SK-N-SH (cell line): ENCODE measurements at regions not wholly inside any gene's neighbourhood (a gene's known extent, or its start where the extent isn't known, plus 50 kb on each side); places are given as distances from the start of the nearest gene placed in this dataset.

ENCODE experiments used
- CTCF ChIA-PET: fragments of 300-600, 350-600 bp; formaldehyde crosslinking; extraction: SDS; loops from one replicate; lab custom pipeline; 2021; lab: Yijun Ruan, JAX
- POLR2A ChIA-PET: fragments of 350-600 bp; sonication (Branson Sonifier 250); formaldehyde crosslinking; extraction: SDS; loops from one replicate; lab custom pipeline; 2020; ENCODE audit warnings: antibody characterized with exemption, inconsistent platforms; lab: Yijun Ruan, JAX
- DNase-seq: peaks from one replicate; pipeline ENCODE4 v3.0.0; 2012
- H2AFZ ChIP-seq: fragments of 200-600 bp; sonication (generic); 2 replicates; pipeline ENCODE4 v1.8.1; 2016; ENCODE audit warnings: antibody characterized with exemption, mild to moderate bottlenecking, low read depth
- H3F3A ChIP-seq: fragments of 200-600 bp; sonication (generic); replicated peaks from 2 replicates; pipeline ENCODE3; 2016; ENCODE audit warnings: antibody characterized with exemption, mild to moderate bottlenecking; ENCODE audit not compliant: insufficient read depth
- H3K27ac ChIP-seq, 2 experiments: fragments of 200-500 bp in 1 of 2; fragments of 200-600 bp in 1 of 2; sonication (Bioruptor generic) in 1 of 2; sonication (generic), shearing (Covaris generic) in 1 of 2; 2 replicates each; pipeline versions ENCODE4 v1.5.1 to v1.6.1; 2014 to 2016; ENCODE audit warnings: low read depth in 2 of 2, inconsistent platforms in 1 of 2, low read length in 1 of 2, mild to moderate bottlenecking in 1 of 2, mixed read lengths in 1 of 2
- H3K27me3 ChIP-seq: fragments of 200-600 bp; sonication (generic), shearing (Covaris generic); 2 replicates; pipeline ENCODE4 v1.6.1; 2016; ENCODE audit warnings: mixed run types; ENCODE audit not compliant: insufficient read depth
- H3K36me3 ChIP-seq, 2 experiments: fragments of 200-500 bp in 1 of 2; fragments of 200-600 bp in 1 of 2; sonication (Bioruptor generic) in 1 of 2; sonication (generic) in 1 of 2; replicated peaks in 1 of 2; 2 replicates each; pipeline versions ENCODE3 to v1.5.1; 2014 to 2016; ENCODE audit warnings: low read length in 1 of 2, mild to moderate bottlenecking in 1 of 2; ENCODE audit not compliant: insufficient read depth in 2 of 2, control insufficient read depth in 1 of 2
- H3K4me1 ChIP-seq, 2 experiments: fragments of 200-500 bp in 1 of 2; fragments of 200-600 bp in 1 of 2; sonication (Bioruptor generic) in 1 of 2; sonication (generic), shearing (Covaris generic) in 1 of 2; 2 replicates each; pipeline versions ENCODE4 v1.5.1 to v1.6.1; 2014 to 2016; ENCODE audit warnings: low read depth in 1 of 2, low read length in 1 of 2, mixed run types in 1 of 2; ENCODE audit not compliant: insufficient read depth in 2 of 2, control insufficient read depth in 1 of 2
- H3K4me2 ChIP-seq: fragments of 200-600 bp; sonication (generic), shearing (Covaris generic); 2 replicates; pipeline ENCODE4 v1.6.1; 2017; ENCODE audit warnings: mixed run types
- H3K4me3 ChIP-seq, 2 experiments: fragments of 200-500 bp in 1 of 2; fragments of 200-600 bp in 1 of 2; sonication (Bioruptor generic) in 1 of 2; sonication (generic), shearing (Covaris generic) in 1 of 2; 2 replicates each; pipeline versions ENCODE4 v1.5.1 to v1.8.1; 2014 to 2016; ENCODE audit warnings: low read depth in 2 of 2, inconsistent platforms in 1 of 2, low read length in 1 of 2, mild to moderate bottlenecking in 1 of 2, mixed read lengths in 1 of 2, moderate library complexity in 1 of 2
- H3K79me2 ChIP-seq: fragments of 200-600 bp; sonication (generic); 2 replicates; pipeline ENCODE4 v1.8.1; 2017; ENCODE audit warnings: mild to moderate bottlenecking; ENCODE audit not compliant: insufficient read depth
- H3K9ac ChIP-seq: fragments of 200-600 bp; sonication (generic); 2 replicates; pipeline ENCODE4 v1.6.1; 2017; ENCODE audit warnings: mixed run types
- H3K9me2 ChIP-seq: fragments of 200-600 bp; sonication (generic); 2 replicates; pipeline ENCODE4 v1.6.1; 2017; ENCODE audit warnings: mixed run types
- H3K9me3 ChIP-seq: fragments of 200-600 bp; sonication (generic); 2 replicates; pipeline ENCODE4 v1.6.1; 2017; ENCODE audit warnings: mixed run types, mild to moderate bottlenecking, moderate library complexity
- H4K20me1 ChIP-seq: fragments of 200-600 bp; sonication (generic); 2 replicates; pipeline ENCODE4 v1.6.1; 2017; ENCODE audit warnings: mild to moderate bottlenecking, mixed run types; ENCODE audit not compliant: insufficient read depth
- EZH2phosphoT487 ChIP-seq: fragments of 200-600 bp; sonication (generic); IDR thresholded peaks from 2 replicates; pipeline ENCODE4 v1.6.1; 2017; ENCODE audit warnings: low read depth, mixed run types, mild to moderate bottlenecking, antibody characterized with exemption, moderate library complexity, borderline replicate concordance
- FOXJ3 ChIP-seq: sonication (generic); formaldehyde crosslinking; IDR thresholded peaks from 2 replicates; pipeline ENCODE4 v1.5.1; 2020; ENCODE audit warnings: mild to moderate bottlenecking, missing genetic modification reagents
- FOXM1 ChIP-seq: IDR thresholded peaks from 2 replicates; pipeline ENCODE4 v1.4.0; 2012; ENCODE audit warnings: low read depth, mild to moderate bottlenecking
- GABPA ChIP-seq: IDR thresholded peaks from 2 replicates; pipeline ENCODE4 v1.4.0; 2012; ENCODE audit warnings: low read depth, mild to moderate bottlenecking
- MAX ChIP-seq: IDR thresholded peaks from 2 replicates; pipeline ENCODE4 v1.4.0; 2012; ENCODE audit warnings: low read depth
- MXI1 ChIP-seq: IDR thresholded peaks from 2 replicates; pipeline ENCODE4 v1.6.1; 2012; ENCODE audit warnings: mild to moderate bottlenecking, low read depth, low read length, improper control_type of control experiment
- POLR2AphosphoS5 ChIP-seq: IDR thresholded peaks from 2 replicates; pipeline ENCODE4 v1.6.1; 2012; ENCODE audit warnings: low read depth, low read length
- RCOR1 ChIP-seq: fragments of 150-350 bp; IDR thresholded peaks from 2 replicates; pipeline ENCODE4 v1.6.1; 2017; ENCODE audit warnings: antibody characterized with exemption, low read length
- RXRA ChIP-seq: IDR thresholded peaks from 2 replicates; pipeline ENCODE4 v1.4.0; 2012; ENCODE audit warnings: low read depth, mild to moderate bottlenecking, borderline replicate concordance
- SIN3A ChIP-seq: IDR thresholded peaks from 2 replicates; pipeline ENCODE4 v1.6.1; 2012; ENCODE audit warnings: low read depth, mild to moderate bottlenecking, low read length, moderate library complexity, borderline replicate concordance
- SMC3 ChIP-seq: IDR thresholded peaks from 2 replicates; pipeline ENCODE4 v1.6.1; 2012; ENCODE audit warnings: low read depth, low read length, improper control_type of control experiment
- TEAD4 ChIP-seq: IDR thresholded peaks from 2 replicates; pipeline ENCODE4 v1.4.0; 2012; ENCODE audit warnings: mild to moderate bottlenecking, borderline replicate concordance; ENCODE audit not compliant: insufficient read depth
- USF1 ChIP-seq: IDR thresholded peaks from 2 replicates; pipeline ENCODE4 v1.4.0; 2012; ENCODE audit warnings: low read depth, borderline replicate concordance
- WGBS: methylation state at CpG from one replicate; pipeline ENCODE4 v1.1.6; 2017; ENCODE audit warnings: low lambda C conversion rate; 5-methylcytosine and 5-hydroxymethylcytosine counted together
- TF ChIP-seq, protein P1 (sequence below): fragments of 150-350 bp; IDR thresholded peaks from 2 replicates; pipeline ENCODE4 v1.6.1; 2017; ENCODE audit warnings: antibody characterized with exemption, low read length, low read depth, borderline replicate concordance
- TF ChIP-seq, protein P2 (sequence below): fragments of 150-350 bp; IDR thresholded peaks from 2 replicates; pipeline ENCODE4 v1.6.1; 2016; ENCODE audit warnings: mild to moderate bottlenecking, low read depth, low read length

DNA sequence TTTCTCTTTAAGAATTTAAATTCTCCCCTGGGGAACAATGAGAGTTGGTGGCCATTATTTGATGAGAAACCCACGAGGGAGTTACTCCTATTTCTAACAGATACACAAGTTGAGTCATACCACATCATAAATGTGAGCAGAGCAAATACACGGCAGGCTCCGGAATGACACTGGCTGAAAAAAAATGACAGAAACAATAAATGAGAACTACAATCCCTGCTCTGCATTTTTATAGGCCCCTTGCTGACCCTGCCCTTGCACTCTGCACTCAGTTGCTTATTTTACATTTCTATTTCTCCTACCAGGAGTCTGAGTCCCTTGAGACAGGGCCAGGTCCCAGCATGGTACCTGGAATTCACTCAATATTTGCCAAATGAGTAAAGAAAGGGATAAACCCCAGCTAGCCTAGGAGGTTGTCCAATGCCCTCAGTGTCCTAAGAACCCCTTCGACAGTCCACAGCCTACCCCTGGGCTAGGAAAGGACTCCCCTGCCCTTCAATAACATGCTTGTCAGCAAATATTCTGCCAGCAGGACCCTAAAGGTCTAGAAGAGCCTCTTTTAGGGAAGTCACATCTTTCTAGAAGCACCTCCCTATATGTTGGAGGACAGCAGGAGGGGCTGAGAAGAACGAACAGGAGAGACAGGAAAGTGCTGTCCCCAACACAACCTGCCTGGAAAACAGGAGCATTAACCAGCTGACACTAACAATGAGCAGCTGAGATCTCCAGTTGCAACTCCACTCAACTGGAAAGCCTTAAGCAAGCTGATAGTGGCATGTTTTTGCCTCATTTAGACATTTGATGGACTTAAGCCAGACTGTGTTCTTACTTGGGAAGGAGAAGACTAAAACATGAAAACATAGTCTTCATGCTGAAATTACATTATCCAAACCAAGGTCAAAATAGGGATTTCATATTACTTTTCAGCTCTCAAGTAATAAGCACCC, 191.2 kb downstream of the ACTL7B start:
- no peaks in the 10 kb centered on the region for H3K9me2 ChIP-seq
- H2AFZ ChIP-seq: no peak overlapping the region
- H3K9ac ChIP-seq: no peak overlapping the region
- CTCF ChIA-PET: no interaction called here
- no peaks in the 10 kb centered on the region for H3K27me3 ChIP-seq
- 3% methylated on average over 5 of the region's 5 CpGs for WGBS
- no peaks in the 10 kb centered on the region for H3K4me1 ChIP-seq
- no peak for DNase-seq
- H3K79me2 ChIP-seq: no peaks in the 10 kb centered on the region
- TF ChIP-seq USF1: no peak
- TF ChIP-seq MAX: no peak
- no peak for TF ChIP-seq SMC3
- TF ChIP-seq, protein P1, sequence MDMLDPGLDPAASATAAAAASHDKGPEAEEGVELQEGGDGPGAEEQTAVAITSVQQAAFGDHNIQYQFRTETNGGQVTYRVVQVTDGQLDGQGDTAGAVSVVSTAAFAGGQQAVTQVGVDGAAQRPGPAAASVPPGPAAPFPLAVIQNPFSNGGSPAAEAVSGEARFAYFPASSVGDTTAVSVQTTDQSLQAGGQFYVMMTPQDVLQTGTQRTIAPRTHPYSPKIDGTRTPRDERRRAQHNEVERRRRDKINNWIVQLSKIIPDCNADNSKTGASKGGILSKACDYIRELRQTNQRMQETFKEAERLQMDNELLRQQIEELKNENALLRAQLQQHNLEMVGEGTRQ: no peak
- TF ChIP-seq RCOR1: no peak
- no peak for TF ChIP-seq FOXM1
- TF ChIP-seq, protein P2, sequence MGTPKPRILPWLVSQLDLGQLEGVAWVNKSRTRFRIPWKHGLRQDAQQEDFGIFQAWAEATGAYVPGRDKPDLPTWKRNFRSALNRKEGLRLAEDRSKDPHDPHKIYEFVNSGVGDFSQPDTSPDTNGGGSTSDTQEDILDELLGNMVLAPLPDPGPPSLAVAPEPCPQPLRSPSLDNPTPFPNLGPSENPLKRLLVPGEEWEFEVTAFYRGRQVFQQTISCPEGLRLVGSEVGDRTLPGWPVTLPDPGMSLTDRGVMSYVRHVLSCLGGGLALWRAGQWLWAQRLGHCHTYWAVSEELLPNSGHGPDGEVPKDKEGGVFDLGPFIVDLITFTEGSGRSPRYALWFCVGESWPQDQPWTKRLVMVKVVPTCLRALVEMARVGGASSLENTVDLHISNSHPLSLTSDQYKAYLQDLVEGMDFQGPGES: no peak
- no peak for TF ChIP-seq TEAD4
- no peak for TF ChIP-seq GABPA
- no peak for TF ChIP-seq SIN3A
- no peak for TF ChIP-seq POLR2AphosphoS5
- no peak for TF ChIP-seq MXI1
- TF ChIP-seq EZH2phosphoT487: no peak
- no peak for TF ChIP-seq RXRA
- no peak for TF ChIP-seq FOXJ3 (CRISPR knock-in tag)
- POLR2A ChIA-PET: no interaction called here
- H3K36me3 ChIP-seq: no peaks in the 10 kb centered on the region
- H3F3A ChIP-seq: no peaks in the 10 kb centered on the region
- H3K9me3 ChIP-seq: no peaks in the 10 kb centered on the region
- H4K20me1 ChIP-seq: no peaks in the 10 kb centered on the region
- H3K4me2 ChIP-seq: no peak overlapping the region
- H3K27ac ChIP-seq: no peak overlapping the region
- H3K4me3 ChIP-seq: no peak overlapping the region
